ENCODE measurements at regions not wholly inside any gene's neighbourhood (a gene's known extent, or its start where the extent isn't known, plus 50 kb on each side); places are given as distances from the start of the nearest gene placed in this dataset.

DNA sequence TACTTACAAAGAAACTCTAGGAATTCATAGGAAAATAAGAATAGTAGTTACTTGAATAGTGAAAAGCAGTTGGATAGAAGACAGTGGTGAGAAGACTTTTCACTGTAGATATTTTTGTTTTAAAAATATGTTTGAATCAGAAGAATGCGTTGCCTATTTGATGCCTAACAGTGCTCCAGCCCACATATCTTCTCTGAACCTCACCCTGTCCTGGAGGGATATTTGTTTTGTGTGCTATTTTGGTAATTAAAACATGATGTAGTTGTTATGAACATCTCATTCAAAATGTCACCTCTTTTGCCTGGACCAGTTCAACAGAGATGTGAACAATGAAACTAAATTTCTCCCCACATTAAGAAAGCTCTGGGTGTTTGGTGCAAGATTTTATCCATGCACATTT is 87.6 kb downstream of the CARTPT start:
- Mint-ChIP-seq H3K4me3 (no peak overlapping the region), H3K27me3 (peaks cover 22% of the 10 kb centered on the region), H3K9me3 (no peaks in the 10 kb centered on the region), H3K4me1 (ENCODE audit: low read depth) (peaks cover 6% of the 10 kb centered on the region), H3K27ac (no peak overlapping the region), H3K36me3 (ENCODE audit: low read depth) (no peaks in the 10 kb centered on the region)
- intact Hi-C loops (cut with micrococcal nuclease), result no loop called here
- POLR2A ChIA-PET, result no interaction called here
- CTCF ChIA-PET, result no interaction called here
- ATAC-seq, result no peak
- TF ChIP-seq, protein P1, sequence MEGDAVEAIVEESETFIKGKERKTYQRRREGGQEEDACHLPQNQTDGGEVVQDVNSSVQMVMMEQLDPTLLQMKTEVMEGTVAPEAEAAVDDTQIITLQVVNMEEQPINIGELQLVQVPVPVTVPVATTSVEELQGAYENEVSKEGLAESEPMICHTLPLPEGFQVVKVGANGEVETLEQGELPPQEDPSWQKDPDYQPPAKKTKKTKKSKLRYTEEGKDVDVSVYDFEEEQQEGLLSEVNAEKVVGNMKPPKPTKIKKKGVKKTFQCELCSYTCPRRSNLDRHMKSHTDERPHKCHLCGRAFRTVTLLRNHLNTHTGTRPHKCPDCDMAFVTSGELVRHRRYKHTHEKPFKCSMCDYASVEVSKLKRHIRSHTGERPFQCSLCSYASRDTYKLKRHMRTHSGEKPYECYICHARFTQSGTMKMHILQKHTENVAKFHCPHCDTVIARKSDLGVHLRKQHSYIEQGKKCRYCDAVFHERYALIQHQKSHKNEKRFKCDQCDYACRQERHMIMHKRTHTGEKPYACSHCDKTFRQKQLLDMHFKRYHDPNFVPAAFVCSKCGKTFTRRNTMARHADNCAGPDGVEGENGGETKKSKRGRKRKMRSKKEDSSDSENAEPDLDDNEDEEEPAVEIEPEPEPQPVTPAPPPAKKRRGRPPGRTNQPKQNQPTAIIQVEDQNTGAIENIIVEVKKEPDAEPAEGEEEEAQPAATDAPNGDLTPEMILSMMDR (IDR thresholded peaks at IDR 0.05), result no peak
- DNase-seq, result no peak

DNA sequence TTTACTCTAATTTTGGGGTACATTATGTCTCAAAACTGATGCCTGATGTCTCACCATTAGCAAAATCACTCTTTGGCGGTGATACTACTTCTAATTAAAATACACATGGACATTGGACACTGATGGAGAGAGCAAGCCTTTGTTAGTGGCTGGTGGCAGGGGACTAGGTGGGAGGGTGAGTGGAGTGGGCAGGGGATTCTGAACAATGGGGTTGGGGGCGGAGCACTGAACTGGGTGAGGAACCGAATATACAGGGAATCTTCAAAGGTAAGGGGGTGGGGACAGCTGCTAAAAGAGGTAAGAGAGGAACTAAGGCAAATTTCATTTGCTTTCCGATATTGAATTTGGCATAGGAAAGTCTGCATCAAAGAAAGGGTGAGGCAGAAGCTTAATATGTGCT is 88.8 kb downstream of the CARTPT start:
- intact Hi-C loops (cut with micrococcal nuclease), result no loop called here
- no peak overlapping the region for H3K4me3 Mint-ChIP-seq
- H3K27me3 Mint-ChIP-seq, result peaks cover 17% of the 10 kb centered on the region
- ChIA-PET CTCF (no interaction called here), POLR2A (no interaction called here)
- H3K9me3 Mint-ChIP-seq, result no peaks in the 10 kb centered on the region
- no peaks in the 10 kb centered on the region for H3K36me3 Mint-ChIP-seq (ENCODE audit: low read depth)
- peaks cover 6% of the 10 kb centered on the region for H3K4me1 Mint-ChIP-seq (ENCODE audit: low read depth)
- no peak overlapping the region for H3K27ac Mint-ChIP-seq
- no peak for ATAC-seq
- DNase-seq, result no peak
- TF ChIP-seq, protein P1 (IDR thresholded peaks at IDR 0.05), result no peak

DNA sequence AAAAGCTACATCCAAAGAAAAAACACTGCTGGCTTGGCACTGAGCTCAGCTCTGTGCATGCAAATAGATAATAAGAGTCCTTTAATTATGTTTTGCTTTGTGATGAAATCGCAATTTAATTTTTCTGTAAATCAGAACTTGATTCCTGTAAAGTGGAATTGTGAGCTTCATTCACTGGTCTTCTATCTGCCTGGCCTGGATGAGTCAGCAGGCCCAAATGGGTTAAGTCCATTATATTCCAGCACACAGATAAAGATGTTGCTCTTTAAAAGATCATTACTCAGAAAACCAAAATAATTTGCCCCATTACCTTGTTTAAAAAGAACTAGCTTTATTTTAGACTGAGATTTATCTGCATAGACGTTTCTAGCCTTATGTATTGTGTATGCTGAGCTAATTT is 90.4 kb downstream of the CARTPT start:
- intact Hi-C loops (cut with micrococcal nuclease), result no loop called here
- no peak for ATAC-seq
- no peak for DNase-seq
- CTCF ChIA-PET, result interaction anchor here (0.8 kb wide), 1 partner anchor 52 kb away, joined by 3 read pairs; no protein-coding TSS in a partner anchor
- no peaks in the 10 kb centered on the region for H3K9me3 Mint-ChIP-seq
- TF ChIP-seq, protein P1 (IDR thresholded peaks at IDR 0.05), result no peak
- H3K4me1 Mint-ChIP-seq (ENCODE audit: low read depth), result peaks cover 6% of the 10 kb centered on the region
- H3K27ac Mint-ChIP-seq, result no peak overlapping the region
- POLR2A ChIA-PET, result no interaction called here
- no peaks in the 10 kb centered on the region for H3K36me3 Mint-ChIP-seq (ENCODE audit: low read depth)
- no peak overlapping the region for H3K4me3 Mint-ChIP-seq
- peaks cover 12% of the 10 kb centered on the region for H3K27me3 Mint-ChIP-seq

DNA sequence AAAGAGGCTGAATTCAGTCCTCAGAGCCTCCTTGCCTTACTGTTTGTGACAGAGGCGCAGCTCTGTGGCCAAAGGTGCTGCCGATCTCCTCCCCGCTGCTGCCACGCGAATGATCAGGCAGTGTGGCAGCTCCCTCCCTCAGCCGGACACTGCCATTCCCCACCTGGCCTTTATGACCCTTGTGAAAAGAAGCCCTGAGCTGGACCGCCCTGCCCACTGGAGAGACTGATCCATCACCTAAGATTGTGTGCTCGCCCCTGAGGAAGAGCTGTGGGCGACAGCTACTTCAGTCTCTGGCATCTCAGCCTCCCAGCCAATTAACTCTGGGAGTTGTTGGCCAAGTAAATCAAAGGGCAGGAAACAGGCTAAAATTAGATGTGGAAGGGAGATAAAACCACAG is 90.9 kb downstream of the CARTPT start:
- H3K4me1 Mint-ChIP-seq (ENCODE audit: low read depth), result peaks cover 6% of the 10 kb centered on the region
- no peak for DNase-seq
- ChIA-PET POLR2A (no interaction called here), CTCF (interaction anchor here (0.8 kb wide), 1 partner anchor 52 kb away, joined by 3 read pairs; no protein-coding TSS in a partner anchor)
- TF ChIP-seq, protein P1 (IDR thresholded peaks at IDR 0.05), result no peak
- intact Hi-C loops (cut with micrococcal nuclease), result no loop called here
- no peak for ATAC-seq
- no peak overlapping the region for H3K27ac Mint-ChIP-seq
- no peaks in the 10 kb centered on the region for H3K9me3 Mint-ChIP-seq
- no peaks in the 10 kb centered on the region for H3K36me3 Mint-ChIP-seq (ENCODE audit: low read depth)
- H3K4me3 Mint-ChIP-seq, result no peak overlapping the region
- H3K27me3 Mint-ChIP-seq, result peaks cover 12% of the 10 kb centered on the region

DNA sequence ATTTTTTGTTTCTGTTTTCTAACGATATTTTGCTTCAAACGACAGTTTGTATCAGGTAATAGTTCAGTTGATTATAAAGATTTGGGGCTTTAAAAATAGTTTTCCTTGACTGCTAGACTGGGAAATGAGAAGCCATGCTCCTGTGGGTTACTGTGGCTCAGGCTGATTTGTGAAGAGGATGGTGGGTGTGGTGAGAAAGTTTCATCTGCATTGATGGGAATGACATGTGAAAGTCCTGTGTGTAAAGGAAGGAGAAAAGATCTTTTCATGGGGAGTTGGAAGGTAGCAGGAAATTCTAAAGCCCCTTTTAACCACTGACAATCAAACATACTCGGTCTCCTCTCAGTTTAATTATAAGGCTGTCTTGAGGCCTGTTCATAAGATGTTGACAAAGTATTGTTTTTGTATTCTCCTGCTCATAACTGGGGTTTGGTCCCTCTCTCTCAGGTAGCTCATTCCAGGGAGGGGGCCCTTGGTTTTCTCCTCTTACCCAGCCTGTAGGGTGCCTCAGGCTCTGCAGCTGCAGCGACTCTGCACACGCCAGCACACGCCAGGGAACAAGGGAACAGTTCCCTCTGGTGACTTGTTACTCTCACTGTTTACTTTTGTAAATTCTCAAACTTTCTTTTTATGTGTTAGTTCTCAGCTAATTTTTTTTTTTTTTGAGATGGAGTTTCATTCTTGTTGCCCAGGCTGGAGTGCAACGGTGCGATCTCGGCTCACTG is 91.6 kb downstream of the CARTPT start:
- no peak overlapping the region for H3K4me3 Mint-ChIP-seq

More for the DNA sequence above, 91.6 kb downstream of the CARTPT start:
- intact Hi-C loops (cut with micrococcal nuclease), result no loop called here
- Mint-ChIP-seq H3K27ac (no peak overlapping the region), H3K36me3 (ENCODE audit: low read depth) (no peaks in the 10 kb centered on the region), H3K4me1 (ENCODE audit: low read depth) (peaks cover 6% of the 10 kb centered on the region), H3K9me3 (no peaks in the 10 kb centered on the region), H3K27me3 (peaks cover 12% of the 10 kb centered on the region)
- ChIA-PET CTCF (no interaction called here), POLR2A (no interaction called here)
- ATAC-seq (no peak), DNase-seq (no peak)
- TF ChIP-seq, protein P1 (IDR thresholded peaks at IDR 0.05), result no peak

Data from activated CD8-positive, alpha-beta T cell treated with anti-CD3 and anti-CD28 coated beads for 36 hours (primary cell).